GM23338 (cell line): ENCODE measurements at regions not wholly inside any gene's neighbourhood (a gene's known extent, or its start where the extent isn't known, plus 50 kb on each side); places are given as distances from the start of the nearest gene placed in this dataset.

ENCODE experiments used
- ATAC-seq: fragments of 200-7000 bp; cut with Tn5 transposase; 3 replicates; pipeline ENCODE4 v1.9.1; 2020
- DNase-seq: peaks from one replicate; pipeline ENCODE4 v3.0.0-alpha.2; 2015; ENCODE audit warnings: low spot score
- H2AFZ ChIP-seq: fragments of 200-600 bp; sonication (generic); 2 replicates; pipeline ENCODE4 v1.8.0; 2016; ENCODE audit warnings: antibody characterized with exemption, mild to moderate bottlenecking, moderate library complexity
- H3F3A ChIP-seq: fragments of 200-600 bp; sonication (generic); replicated peaks from 2 replicates; pipeline ENCODE4 v1.8.0; 2017; ENCODE audit warnings: antibody characterized with exemption, mixed run types, low read depth
- H3K27ac ChIP-seq: fragments of 200-600 bp; sonication (generic); 2 replicates; pipeline ENCODE4 v1.6.1; 2016; ENCODE audit warnings: low read depth
- H3K27me3 ChIP-seq: fragments of 200-600 bp; sonication (generic); 2 replicates; pipeline ENCODE4 v1.8.0; 2016; ENCODE audit warnings: mild to moderate bottlenecking, mixed run types, moderate library complexity; ENCODE audit not compliant: insufficient read depth
- H3K36me3 ChIP-seq: fragments of 200-600 bp; sonication (generic); 2 replicates; pipeline ENCODE4 v1.8.0; 2016; ENCODE audit warnings: mild to moderate bottlenecking; ENCODE audit not compliant: insufficient read depth
- H3K4me1 ChIP-seq: fragments of 200-600 bp; sonication (generic); 2 replicates; pipeline ENCODE4 v1.8.0; 2016; ENCODE audit warnings: mild to moderate bottlenecking, moderate library complexity; ENCODE audit not compliant: insufficient read depth
- H3K4me2 ChIP-seq: fragments of 200-600 bp; sonication (generic); 2 replicates; pipeline ENCODE4 v1.7.1; 2017; ENCODE audit warnings: mixed run types
- H3K4me3 ChIP-seq: fragments of 200-600 bp; sonication (generic); 2 replicates; pipeline ENCODE4 v1.6.1; 2016; ENCODE audit warnings: mixed run types
- H3K79me2 ChIP-seq: fragments of 200-600 bp; sonication (generic); replicated peaks from 2 replicates; pipeline ENCODE4 v1.8.0; 2017; ENCODE audit warnings: mild to moderate bottlenecking; ENCODE audit not compliant: insufficient read depth
- H3K9me2 ChIP-seq: fragments of 200-600 bp; sonication (generic); 2 replicates; pipeline ENCODE4 v1.8.0; 2017; ENCODE audit not compliant: insufficient read depth
- H4K20me1 ChIP-seq: fragments of 200-600 bp; sonication (generic); replicated peaks from 2 replicates; pipeline ENCODE4 v1.8.0; 2017; ENCODE audit warnings: mild to moderate bottlenecking; ENCODE audit not compliant: insufficient read depth
- H3K27ac Mint-ChIP-seq: 2 replicates; pipeline ENCODE4 v1.8.0; 2020; ENCODE audit warnings: inconsistent platforms, mild to moderate bottlenecking, moderate library complexity, mixed read lengths
- H3K27me3 Mint-ChIP-seq: 3 replicates; pipeline ENCODE4 v1.8.0; 2022; ENCODE audit warnings: low read depth, mild to moderate bottlenecking, moderate library complexity, mixed read lengths, inconsistent platforms; ENCODE audit not compliant: insufficient read depth, poor library complexity
- H3K36me3 Mint-ChIP-seq: 3 replicates; pipeline ENCODE4 v1.8.0; 2021; ENCODE audit warnings: low read depth, mild to moderate bottlenecking, inconsistent platforms, moderate library complexity, mixed read lengths
- H3K4me1 Mint-ChIP-seq: 3 replicates; pipeline ENCODE4 v1.8.0; 2020; ENCODE audit warnings: mild to moderate bottlenecking, inconsistent platforms, mixed read lengths
- H3K4me3 Mint-ChIP-seq: 3 replicates; pipeline ENCODE4 v1.8.0; 2021; ENCODE audit warnings: moderate library complexity, mild to moderate bottlenecking, inconsistent platforms, mixed read lengths
- H3K9me3 Mint-ChIP-seq: 3 replicates; pipeline ENCODE4 v1.8.0; 2020; ENCODE audit warnings: moderate library complexity, mild to moderate bottlenecking, inconsistent platforms, mixed read lengths
- CREB1 ChIP-seq: fragments of 250-450 bp; sonication (Bioruptor Pico); IDR thresholded peaks from 2 replicates; pipeline ENCODE4 v1.5.0; 2020; ENCODE audit warnings: low read depth, mild to moderate bottlenecking, moderate library complexity
- ETS1 ChIP-seq: IDR thresholded peaks from 2 replicates; pipeline ENCODE4 v1.6.1; 2016; ENCODE audit warnings: antibody characterized with exemption
- EZH2 ChIP-seq: fragments of 200-600 bp; sonication (generic); IDR thresholded peaks from one replicate; pipeline ENCODE4 v1.8.0; 2017; ENCODE audit warnings: antibody characterized with exemption, mild to moderate bottlenecking, low read depth; ENCODE audit not compliant: unreplicated experiment
- EZH2phosphoT487 ChIP-seq: fragments of 200-600 bp; sonication (generic); IDR thresholded peaks from one replicate; pipeline ENCODE4 v1.8.1; 2018; ENCODE audit warnings: antibody characterized with exemption; ENCODE audit not compliant: unreplicated experiment
- JUNB ChIP-seq: IDR thresholded peaks from one replicate; pipeline ENCODE4 v1.6.1; 2016; ENCODE audit warnings: antibody characterized with exemption; ENCODE audit not compliant: unreplicated experiment
- POLR2AphosphoS5 ChIP-seq: IDR thresholded peaks from 2 replicates; pipeline ENCODE4 v1.6.1; 2016; ENCODE audit warnings: antibody characterized with exemption, low read depth
- STAT1 ChIP-seq: IDR thresholded peaks from one replicate; pipeline ENCODE4 v1.6.1; 2016; ENCODE audit warnings: antibody characterized with exemption; ENCODE audit not compliant: unreplicated experiment
- ZNF114 ChIP-seq: fragments of 250-450 bp; sonication (Bioruptor Pico); IDR thresholded peaks from 2 replicates; pipeline ENCODE4 v1.5.0; 2020; ENCODE audit warnings: mild to moderate bottlenecking, moderate library complexity
- ZNF331 ChIP-seq: fragments of 250-450 bp; sonication (Bioruptor Pico); IDR thresholded peaks from 2 replicates; pipeline ENCODE4 v1.5.0; 2020; ENCODE audit warnings: low read depth, mild to moderate bottlenecking, moderate library complexity
- TF ChIP-seq, protein P1 (sequence below): fragments of 250-450 bp; sonication (Bioruptor Pico); IDR thresholded peaks from 2 replicates; pipeline ENCODE4 v1.5.0; 2020; ENCODE audit warnings: mild to moderate bottlenecking, moderate library complexity

GRCh38 chrX:22629105-22629725 is 356.5 kb downstream of the CBLL2 start:
- Histone ChIP-seq H3K27ac (no peak overlapping the region), H3K4me2 (no peak overlapping the region), H3F3A (no peaks in the 10 kb centered on the region), H3K4me3 (no peak overlapping the region), H2AFZ (no peak overlapping the region), H3K36me3 (no peaks in the 10 kb centered on the region), H3K9me2 (no peaks in the 10 kb centered on the region), H3K4me1 (no peaks in the 10 kb centered on the region), H4K20me1 (no peaks in the 10 kb centered on the region), H3K27me3 (no peaks in the 10 kb centered on the region), H3K79me2 (no peaks in the 10 kb centered on the region)
- H3K4me3 Mint-ChIP-seq = no peak overlapping the region
- H3K27ac Mint-ChIP-seq = no peak overlapping the region
- H3K9me3 Mint-ChIP-seq = no peaks in the 10 kb centered on the region
- no peaks in the 10 kb centered on the region for H3K36me3 Mint-ChIP-seq
- no peak for ATAC-seq
- TF ChIP-seq STAT1 = no peak
- no peak for TF ChIP-seq EZH2phosphoT487
- no peak for DNase-seq
- H3K27me3 Mint-ChIP-seq = no peaks in the 10 kb centered on the region
- no peaks in the 10 kb centered on the region for H3K4me1 Mint-ChIP-seq

DNA sequence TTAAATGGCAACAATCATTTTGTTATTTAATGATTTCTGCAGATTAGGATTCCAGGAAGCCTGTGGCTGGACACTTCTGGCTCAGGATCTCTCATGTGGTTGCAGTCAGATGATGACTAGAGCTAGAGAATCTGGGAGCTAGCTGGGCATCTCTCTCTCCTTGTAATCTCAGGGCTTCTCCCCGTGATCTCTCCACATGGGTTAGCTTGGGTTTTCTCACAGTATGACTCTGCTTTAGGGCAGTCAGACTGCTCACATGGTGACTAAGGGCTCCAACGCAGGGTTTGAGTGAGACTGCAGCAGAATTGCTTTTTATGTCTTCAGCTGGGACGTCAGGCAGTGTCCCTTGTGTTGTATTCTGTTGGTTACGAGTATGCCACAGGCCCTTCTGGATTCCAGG is 361.4 kb downstream of the CBLL2 start:
- Mint-ChIP-seq H3K36me3 (no peaks in the 10 kb centered on the region), H3K4me3 (no peak overlapping the region), H3K27ac (no peak overlapping the region), H3K27me3 (no peaks in the 10 kb centered on the region), H3K4me1 (no peaks in the 10 kb centered on the region), H3K9me3 (no peaks in the 10 kb centered on the region; the same call in 2 of the 3 replicates)
- no peak for TF ChIP-seq STAT1
- TF ChIP-seq CREB1 (CRISPR knock-in tag) = no peak
- no peak overlapping the region for H3K4me2 ChIP-seq
- H3K36me3 ChIP-seq = no peaks in the 10 kb centered on the region
- peak; percentile 0 for DNase-seq
- no peaks in the 10 kb centered on the region for H3K27me3 ChIP-seq
- H4K20me1 ChIP-seq = no peaks in the 10 kb centered on the region
- H3K27ac ChIP-seq = no peak overlapping the region
- H3K4me1 ChIP-seq = no peaks in the 10 kb centered on the region
- H3F3A ChIP-seq = no peaks in the 10 kb centered on the region
- H3K4me3 ChIP-seq = no peak overlapping the region
- no peak overlapping the region for H2AFZ ChIP-seq
- H3K79me2 ChIP-seq = no peaks in the 10 kb centered on the region
- H3K9me2 ChIP-seq = no peaks in the 10 kb centered on the region
- ATAC-seq = no peak

DNA sequence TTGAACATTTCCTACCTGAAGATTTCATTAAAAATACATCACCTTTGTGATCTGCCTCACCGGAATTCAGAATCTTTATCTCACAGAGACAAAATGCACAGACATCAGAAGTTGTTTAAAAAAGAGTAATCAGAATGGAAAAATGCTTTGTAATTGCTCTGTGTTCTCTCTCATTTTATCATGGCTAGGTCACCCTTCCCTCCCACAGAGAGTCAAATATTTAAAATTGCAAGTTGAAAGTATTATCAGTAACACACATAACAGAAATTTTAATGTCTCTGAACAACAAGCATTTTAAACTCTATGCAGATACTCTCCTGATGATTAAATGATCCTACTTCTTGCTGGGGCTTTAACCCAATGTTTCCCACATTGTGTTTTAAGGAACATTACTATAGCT is 362.0 kb downstream of the CBLL2 start:
- H3K9me3 Mint-ChIP-seq = no peaks in the 10 kb centered on the region; the same call in 2 of the 3 replicates
- H4K20me1 ChIP-seq = no peaks in the 10 kb centered on the region
- no peaks in the 10 kb centered on the region for H3F3A ChIP-seq
- H3K4me1 ChIP-seq = no peaks in the 10 kb centered on the region
- no peaks in the 10 kb centered on the region for H3K27me3 Mint-ChIP-seq
- no peaks in the 10 kb centered on the region for H3K79me2 ChIP-seq
- no peak overlapping the region for H3K27ac ChIP-seq
- no peak overlapping the region for H3K27ac Mint-ChIP-seq
- H3K4me1 Mint-ChIP-seq = no peaks in the 10 kb centered on the region
- H3K4me2 ChIP-seq = no peak overlapping the region
- no peak for TF ChIP-seq ZNF114 (CRISPR knock-in tag)
- no peak for TF ChIP-seq EZH2
- TF ChIP-seq EZH2phosphoT487 = no peak
- no peak for TF ChIP-seq JUNB
- TF ChIP-seq ETS1 = no peak
- no peak for TF ChIP-seq ZNF331 (CRISPR knock-in tag)
- TF ChIP-seq, protein P1, sequence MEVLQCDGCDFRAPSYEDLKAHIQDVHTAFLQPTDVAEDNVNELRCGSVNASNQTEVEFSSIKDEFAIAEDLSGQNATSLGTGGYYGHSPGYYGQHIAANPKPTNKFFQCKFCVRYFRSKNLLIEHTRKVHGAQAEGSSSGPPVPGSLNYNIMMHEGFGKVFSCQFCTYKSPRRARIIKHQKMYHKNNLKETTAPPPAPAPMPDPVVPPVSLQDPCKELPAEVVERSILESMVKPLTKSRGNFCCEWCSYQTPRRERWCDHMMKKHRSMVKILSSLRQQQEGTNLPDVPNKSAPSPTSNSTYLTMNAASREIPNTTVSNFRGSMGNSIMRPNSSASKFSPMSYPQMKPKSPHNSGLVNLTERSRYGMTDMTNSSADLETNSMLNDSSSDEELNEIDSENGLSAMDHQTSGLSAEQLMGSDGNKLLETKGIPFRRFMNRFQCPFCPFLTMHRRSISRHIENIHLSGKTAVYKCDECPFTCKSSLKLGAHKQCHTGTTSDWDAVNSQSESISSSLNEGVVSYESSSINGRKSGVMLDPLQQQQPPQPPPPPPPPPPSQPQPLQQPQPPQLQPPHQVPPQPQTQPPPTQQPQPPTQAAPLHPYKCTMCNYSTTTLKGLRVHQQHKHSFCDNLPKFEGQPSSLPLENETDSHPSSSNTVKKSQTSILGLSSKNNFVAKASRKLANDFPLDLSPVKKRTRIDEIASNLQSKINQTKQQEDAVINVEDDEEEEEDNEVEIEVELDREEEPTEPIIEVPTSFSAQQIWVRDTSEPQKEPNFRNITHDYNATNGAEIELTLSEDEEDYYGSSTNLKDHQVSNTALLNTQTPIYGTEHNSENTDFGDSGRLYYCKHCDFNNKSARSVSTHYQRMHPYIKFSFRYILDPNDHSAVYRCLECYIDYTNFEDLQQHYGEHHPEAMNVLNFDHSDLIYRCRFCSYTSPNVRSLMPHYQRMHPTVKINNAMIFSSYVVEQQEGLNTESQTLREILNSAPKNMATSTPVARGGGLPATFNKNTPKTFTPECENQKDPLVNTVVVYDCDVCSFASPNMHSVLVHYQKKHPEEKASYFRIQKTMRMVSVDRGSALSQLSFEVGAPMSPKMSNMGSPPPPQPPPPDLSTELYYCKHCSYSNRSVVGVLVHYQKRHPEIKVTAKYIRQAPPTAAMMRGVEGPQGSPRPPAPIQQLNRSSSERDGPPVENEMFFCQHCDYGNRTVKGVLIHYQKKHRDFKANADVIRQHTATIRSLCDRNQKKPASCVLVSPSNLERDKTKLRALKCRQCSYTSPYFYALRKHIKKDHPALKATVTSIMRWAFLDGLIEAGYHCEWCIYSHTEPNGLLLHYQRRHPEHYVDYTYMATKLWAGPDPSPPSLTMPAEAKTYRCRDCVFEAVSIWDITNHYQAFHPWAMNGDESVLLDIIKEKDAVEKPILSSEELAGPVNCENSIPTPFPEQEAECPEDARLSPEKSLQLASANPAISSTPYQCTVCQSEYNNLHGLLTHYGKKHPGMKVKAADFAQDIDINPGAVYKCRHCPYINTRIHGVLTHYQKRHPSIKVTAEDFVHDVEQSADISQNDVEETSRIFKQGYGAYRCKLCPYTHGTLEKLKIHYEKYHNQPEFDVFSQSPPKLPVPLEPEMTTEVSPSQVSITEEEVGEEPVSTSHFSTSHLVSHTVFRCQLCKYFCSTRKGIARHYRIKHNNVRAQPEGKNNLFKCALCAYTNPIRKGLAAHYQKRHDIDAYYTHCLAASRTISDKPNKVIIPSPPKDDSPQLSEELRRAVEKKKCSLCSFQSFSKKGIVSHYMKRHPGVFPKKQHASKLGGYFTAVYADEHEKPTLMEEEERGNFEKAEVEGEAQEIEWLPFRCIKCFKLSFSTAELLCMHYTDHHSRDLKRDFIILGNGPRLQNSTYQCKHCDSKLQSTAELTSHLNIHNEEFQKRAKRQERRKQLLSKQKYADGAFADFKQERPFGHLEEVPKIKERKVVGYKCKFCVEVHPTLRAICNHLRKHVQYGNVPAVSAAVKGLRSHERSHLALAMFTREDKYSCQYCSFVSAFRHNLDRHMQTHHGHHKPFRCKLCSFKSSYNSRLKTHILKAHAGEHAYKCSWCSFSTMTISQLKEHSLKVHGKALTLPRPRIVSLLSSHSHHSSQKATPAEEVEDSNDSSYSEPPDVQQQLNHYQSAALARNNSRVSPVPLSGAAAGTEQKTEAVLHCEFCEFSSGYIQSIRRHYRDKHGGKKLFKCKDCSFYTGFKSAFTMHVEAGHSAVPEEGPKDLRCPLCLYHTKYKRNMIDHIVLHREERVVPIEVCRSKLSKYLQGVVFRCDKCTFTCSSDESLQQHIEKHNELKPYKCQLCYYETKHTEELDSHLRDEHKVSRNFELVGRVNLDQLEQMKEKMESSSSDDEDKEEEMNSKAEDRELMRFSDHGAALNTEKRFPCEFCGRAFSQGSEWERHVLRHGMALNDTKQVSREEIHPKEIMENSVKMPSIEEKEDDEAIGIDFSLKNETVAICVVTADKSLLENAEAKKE (CRISPR knock-in tag) = no peak
- TF ChIP-seq POLR2AphosphoS5 = no peak
- no peak for TF ChIP-seq STAT1
- H3K36me3 ChIP-seq = no peaks in the 10 kb centered on the region
- ATAC-seq = no peak
- H3K4me3 ChIP-seq = no peak overlapping the region
- no peaks in the 10 kb centered on the region for H3K27me3 ChIP-seq
- DNase-seq = no peak
- H3K36me3 Mint-ChIP-seq = no peaks in the 10 kb centered on the region
- no peak overlapping the region for H3K4me3 Mint-ChIP-seq
- H3K9me2 ChIP-seq = no peaks in the 10 kb centered on the region
- no peak overlapping the region for H2AFZ ChIP-seq
